ENCODE measurements at regions not wholly inside any gene's neighbourhood (a gene's known extent, or its start where the extent isn't known, plus 50 kb on each side); places are given as distances from the start of the nearest gene placed in this dataset.

- H3K27ac ChIP-seq, result no peak overlapping the region
- no peak for TF ChIP-seq CTCF (conservative IDR thresholded peaks at IDR 0.05)
These were observed 294.3 kb upstream of the STXBP5 start for GRCh38 chr6:146909886-146910285.

DNA sequence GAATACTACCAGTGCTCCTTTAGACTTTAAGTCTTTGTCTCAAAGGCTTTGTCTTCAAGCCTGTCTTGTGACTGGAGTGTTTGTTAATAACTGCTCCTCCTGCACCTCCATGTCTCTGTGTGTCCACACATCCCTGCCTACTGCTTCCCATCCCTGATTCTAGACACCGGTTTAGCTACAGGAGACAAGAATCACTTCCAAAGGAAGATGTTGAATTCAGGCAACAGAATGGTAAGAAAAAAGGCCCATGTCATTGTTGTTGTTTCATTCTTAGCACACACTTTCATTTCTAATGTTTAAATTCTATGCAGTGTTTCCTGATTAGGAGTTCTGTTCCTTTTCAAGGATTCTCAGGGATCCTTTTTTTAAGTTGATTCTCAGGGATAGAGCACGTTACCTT, 293.6 kb upstream of the STXBP5 start:
- no peak overlapping the region for H3K27ac ChIP-seq
- TF ChIP-seq CTCF (conservative IDR thresholded peaks at IDR 0.05), result no peak

GRCh38 chr6:146911635-146912215, 292.5 kb upstream of the STXBP5 start:
- TF ChIP-seq CTCF (conservative IDR thresholded peaks at IDR 0.05), result no peak

DNA sequence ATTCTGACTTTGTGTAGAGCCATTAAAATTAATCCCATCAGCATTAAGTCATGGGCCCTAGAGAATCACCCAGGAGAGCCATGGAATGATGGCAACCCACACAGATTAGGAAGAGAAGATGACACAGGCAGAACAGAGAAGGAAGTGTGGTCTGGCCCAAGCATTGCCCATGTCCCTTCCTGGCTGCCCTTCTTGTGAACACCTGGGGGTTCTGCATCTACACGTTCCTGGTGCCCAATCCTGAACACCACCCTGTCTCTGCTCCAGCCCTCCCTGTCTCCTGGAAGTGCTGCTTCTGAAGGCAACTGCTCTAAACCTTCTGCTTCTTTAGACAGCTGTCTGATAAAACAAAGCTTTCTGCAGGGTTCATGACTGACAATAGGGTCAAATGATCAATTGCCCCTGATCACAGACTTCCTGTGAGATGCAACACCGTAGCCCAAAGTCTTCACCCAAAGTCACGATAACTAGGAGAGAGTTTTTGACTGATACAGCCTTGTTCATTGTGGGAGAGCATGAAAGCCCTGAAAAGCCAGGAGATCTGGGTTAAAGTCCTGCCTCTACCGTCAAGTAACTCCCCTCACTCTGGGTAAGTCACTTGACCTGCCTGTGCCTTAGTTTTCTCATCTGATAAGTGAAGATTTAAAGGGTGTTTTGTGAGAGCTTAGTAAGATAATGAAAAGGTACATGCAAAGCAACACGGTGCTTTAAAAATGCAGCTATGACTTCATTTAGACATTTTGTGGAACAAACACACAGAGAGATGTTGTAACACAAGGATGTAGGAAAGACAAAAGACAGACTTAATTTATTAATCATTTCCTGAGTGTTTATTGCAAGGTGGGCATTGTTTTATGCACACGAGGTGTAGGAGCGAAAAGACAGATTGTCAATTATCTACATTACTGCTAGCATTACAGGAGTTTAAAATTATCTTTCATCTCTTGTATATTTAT, 291.2 kb upstream of the STXBP5 start:
- TF ChIP-seq CTCF (conservative IDR thresholded peaks at IDR 0.05), result no peak
- H3K27ac ChIP-seq, result no peak overlapping the region

More at GRCh38 chr6:146911635-146912215, 292.5 kb upstream of the STXBP5 start:
- H3K27ac ChIP-seq, result no peak overlapping the region

DNA sequence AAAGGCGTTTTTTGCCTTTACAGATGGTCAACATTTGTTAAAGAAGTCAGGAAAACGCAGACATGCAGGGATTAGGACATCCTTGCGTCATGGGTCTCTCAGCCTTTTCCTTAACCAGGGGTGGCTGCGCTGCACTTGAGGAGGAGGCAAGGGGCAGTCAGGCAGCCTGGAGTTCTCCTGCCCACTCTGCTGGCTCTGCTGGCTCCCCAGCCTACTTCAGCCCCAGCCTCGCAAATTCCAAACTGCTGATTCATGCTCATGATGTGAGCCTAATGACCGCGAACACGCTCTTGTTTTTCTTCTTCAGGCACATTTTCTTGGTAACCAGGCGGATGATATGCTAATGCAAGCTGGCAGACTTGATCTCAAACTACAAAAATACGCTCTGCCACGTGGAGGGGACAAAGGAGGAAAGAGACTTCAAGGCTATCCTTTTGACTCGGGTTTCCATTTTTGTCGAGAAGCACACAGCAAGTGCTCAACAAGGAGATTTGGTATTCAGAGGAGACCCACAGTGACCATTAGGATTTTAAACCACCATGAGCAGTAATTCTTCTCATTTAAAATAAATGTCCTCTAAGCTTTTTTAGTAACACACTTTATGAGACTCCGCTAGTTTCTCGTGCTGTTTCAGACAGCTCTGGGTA, 290.3 kb upstream of the STXBP5 start:
- no peak for TF ChIP-seq CTCF (conservative IDR thresholded peaks at IDR 0.05)
- no peak overlapping the region for H3K27ac ChIP-seq

GRCh38 chr6:146914489-146915483, 289.4 kb upstream of the STXBP5 start:
- no peak overlapping the region for H3K27ac ChIP-seq
- TF ChIP-seq CTCF (conservative IDR thresholded peaks at IDR 0.05), result no peak

Data from VCaP (cell line).